Neural crest cell (in vitro differentiated cells): ENCODE measurements at regions not wholly inside any gene's neighbourhood (a gene's known extent, or its start where the extent isn't known, plus 50 kb on each side); places are given as distances from the start of the nearest gene placed in this dataset.

Source experiments
- DNase-seq: peaks from one replicate; pipeline ENCODE4 v3.0.0; 2021; ENCODE audit warnings: low read depth, mixed read lengths, low spot score
- H3K27ac Mint-ChIP-seq: one replicate; pipeline ENCODE4 v1.8.0; 2021; ENCODE audit warnings: mild to moderate bottlenecking, mixed read lengths; ENCODE audit not compliant: unreplicated experiment
- H3K27me3 Mint-ChIP-seq: 2 replicates; pipeline ENCODE4 v1.8.0; 2021; ENCODE audit warnings: low read depth, mild to moderate bottlenecking, mixed read lengths
- H3K36me3 Mint-ChIP-seq: 2 replicates; pipeline ENCODE4 v1.8.0; 2021; ENCODE audit warnings: low read depth, mild to moderate bottlenecking, mixed read lengths
- H3K4me1 Mint-ChIP-seq: 2 replicates; pipeline ENCODE4 v1.8.0; 2021; ENCODE audit warnings: mixed read lengths
- H3K4me3 Mint-ChIP-seq: one replicate; pipeline ENCODE4 v1.8.0; 2021; ENCODE audit warnings: mild to moderate bottlenecking, mixed read lengths
- H3K9me3 Mint-ChIP-seq: 2 replicates; pipeline ENCODE4 v1.8.0; 2021; ENCODE audit warnings: mixed read lengths
- TF ChIP-seq, protein P1 (sequence below): fragments of 200-600 bp; sonication (generic); conservative IDR thresholded peaks from 2 replicates; pipeline ENCODE4 v1.5.0; 2021; ENCODE audit warnings: antibody characterized with exemption, mild to moderate bottlenecking

DNA sequence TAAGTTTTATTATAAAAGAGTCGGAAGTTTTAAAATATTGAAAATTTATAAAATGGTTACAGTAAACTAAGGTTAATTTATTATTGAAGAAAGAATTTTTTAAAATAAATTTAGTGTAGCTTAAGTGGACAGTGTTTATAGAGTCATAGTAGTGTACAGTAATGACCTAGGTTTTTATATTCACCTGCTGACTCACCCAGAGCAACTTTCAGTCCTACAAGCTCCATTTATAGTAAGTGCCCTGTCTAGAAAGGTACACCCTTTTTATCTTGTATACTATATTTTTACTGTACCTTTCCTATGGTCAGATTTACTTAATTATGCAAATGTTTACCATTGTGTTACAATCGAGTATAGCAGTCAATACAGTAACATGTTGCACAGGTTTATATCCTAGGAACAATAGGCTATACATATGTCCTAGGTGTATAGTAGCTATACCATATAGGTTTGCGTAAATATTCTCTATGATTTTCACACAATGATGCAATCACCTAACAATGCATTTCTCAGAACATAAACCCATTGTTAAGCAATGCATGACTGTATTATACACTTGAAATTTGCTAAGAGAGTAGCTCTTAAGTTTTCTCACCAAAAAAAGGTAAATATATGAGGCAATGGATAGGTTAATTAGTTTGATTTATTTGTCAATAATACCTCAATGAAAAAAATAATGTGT, 106.9 kb upstream of the CD96 start:
- Mint-ChIP-seq H3K27me3 (no peaks in the 10 kb centered on the region), H3K27ac (no peak overlapping the region), H3K4me1 (no peaks in the 10 kb centered on the region), H3K9me3 (no peaks in the 10 kb centered on the region), H3K4me3 (no peak overlapping the region), H3K36me3 (no peaks in the 10 kb centered on the region)
- TF ChIP-seq, protein P1, sequence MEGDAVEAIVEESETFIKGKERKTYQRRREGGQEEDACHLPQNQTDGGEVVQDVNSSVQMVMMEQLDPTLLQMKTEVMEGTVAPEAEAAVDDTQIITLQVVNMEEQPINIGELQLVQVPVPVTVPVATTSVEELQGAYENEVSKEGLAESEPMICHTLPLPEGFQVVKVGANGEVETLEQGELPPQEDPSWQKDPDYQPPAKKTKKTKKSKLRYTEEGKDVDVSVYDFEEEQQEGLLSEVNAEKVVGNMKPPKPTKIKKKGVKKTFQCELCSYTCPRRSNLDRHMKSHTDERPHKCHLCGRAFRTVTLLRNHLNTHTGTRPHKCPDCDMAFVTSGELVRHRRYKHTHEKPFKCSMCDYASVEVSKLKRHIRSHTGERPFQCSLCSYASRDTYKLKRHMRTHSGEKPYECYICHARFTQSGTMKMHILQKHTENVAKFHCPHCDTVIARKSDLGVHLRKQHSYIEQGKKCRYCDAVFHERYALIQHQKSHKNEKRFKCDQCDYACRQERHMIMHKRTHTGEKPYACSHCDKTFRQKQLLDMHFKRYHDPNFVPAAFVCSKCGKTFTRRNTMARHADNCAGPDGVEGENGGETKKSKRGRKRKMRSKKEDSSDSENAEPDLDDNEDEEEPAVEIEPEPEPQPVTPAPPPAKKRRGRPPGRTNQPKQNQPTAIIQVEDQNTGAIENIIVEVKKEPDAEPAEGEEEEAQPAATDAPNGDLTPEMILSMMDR = no peak
- DNase-seq = no peak

DNA sequence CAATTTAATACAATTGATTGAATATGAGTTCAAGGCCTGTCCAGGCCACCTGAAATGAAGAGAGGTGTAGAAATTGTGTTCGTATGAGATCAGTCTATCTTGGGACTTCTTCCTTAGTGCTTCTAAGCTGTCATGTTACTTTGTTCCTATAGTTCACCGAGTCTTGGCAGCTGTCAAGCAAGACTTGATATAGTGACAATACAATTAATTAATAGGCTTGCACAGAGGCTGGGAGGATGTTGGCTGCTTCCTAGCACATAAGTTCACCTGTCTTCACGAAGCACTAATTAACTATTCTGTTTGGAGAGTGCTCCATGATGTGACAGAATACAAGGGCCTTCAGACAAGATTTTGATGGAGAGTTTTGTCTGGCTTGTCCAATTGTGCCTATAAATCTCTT, 103.7 kb upstream of the CD96 start:
- TF ChIP-seq, protein P1 = no peak

DNA sequence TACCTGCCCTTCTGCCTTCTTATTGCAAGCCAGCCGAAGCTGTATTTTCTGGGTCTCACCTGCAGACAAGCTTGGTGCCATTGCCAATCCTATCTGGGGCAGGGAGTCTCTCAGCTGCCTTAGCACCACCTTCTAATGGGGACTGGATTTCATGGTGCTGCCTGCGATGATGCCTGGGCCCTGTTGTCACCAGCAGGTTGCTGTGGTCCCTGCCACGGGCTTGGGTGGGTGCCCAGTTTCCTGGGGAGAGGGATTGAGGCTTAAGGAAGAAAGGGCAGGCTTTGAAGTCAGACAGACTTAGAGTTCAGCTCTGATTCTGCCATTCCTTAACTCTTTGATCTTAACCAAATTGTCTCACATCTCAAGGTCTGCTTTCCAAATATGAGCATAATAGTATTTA, 87.4 kb upstream of the CD96 start:
- TF ChIP-seq, protein P1 = no peak
- Mint-ChIP-seq H3K36me3 (no peaks in the 10 kb centered on the region), H3K27ac (no peak overlapping the region), H3K4me3 (no peak overlapping the region), H3K27me3 (no peaks in the 10 kb centered on the region), H3K4me1 (no peaks in the 10 kb centered on the region), H3K9me3 (no peaks in the 10 kb centered on the region)
- DNase-seq = no peak

More for the DNA sequence above, 103.7 kb upstream of the CD96 start:
- DNase-seq = no peak
- Mint-ChIP-seq H3K4me3 (no peak overlapping the region), H3K9me3 (no peaks in the 10 kb centered on the region), H3K27me3 (no peaks in the 10 kb centered on the region), H3K36me3 (no peaks in the 10 kb centered on the region), H3K4me1 (no peaks in the 10 kb centered on the region), H3K27ac (no peak overlapping the region)

DNA sequence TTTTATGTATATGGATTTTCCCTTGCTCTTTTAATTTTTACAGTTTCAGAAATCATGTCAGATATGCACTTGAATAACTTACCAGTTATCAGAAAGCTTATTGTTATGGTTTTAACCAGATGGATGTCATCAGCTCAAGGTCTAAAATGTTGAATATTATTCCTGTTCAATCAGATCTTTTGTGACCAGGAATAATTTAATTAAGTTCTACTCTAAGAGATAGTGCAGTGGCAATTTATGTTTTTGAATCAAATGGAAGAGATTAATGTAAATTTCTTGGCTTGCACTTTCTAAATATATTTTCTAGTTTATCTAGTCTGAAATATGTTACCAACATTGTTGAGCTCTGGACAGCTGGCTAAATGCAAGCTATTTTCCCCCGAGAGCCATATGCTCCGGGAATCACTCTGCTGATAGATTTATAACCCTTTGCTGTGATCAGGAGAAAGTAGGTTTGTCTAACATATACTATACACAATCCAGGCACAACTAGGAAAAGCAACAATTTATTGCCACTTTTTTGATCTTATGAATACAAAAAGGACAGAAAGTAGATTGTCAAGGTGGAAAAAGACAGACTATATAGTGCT, 76.8 kb upstream of the CD96 start:
- H3K4me3 Mint-ChIP-seq = no peak overlapping the region
- TF ChIP-seq, protein P1 = no peak
- H3K27me3 Mint-ChIP-seq = no peaks in the 10 kb centered on the region
- DNase-seq = no peak
- H3K4me1 Mint-ChIP-seq = no peaks in the 10 kb centered on the region
- H3K27ac Mint-ChIP-seq = no peak overlapping the region
- no peaks in the 10 kb centered on the region for H3K36me3 Mint-ChIP-seq
- H3K9me3 Mint-ChIP-seq = no peaks in the 10 kb centered on the region

DNA sequence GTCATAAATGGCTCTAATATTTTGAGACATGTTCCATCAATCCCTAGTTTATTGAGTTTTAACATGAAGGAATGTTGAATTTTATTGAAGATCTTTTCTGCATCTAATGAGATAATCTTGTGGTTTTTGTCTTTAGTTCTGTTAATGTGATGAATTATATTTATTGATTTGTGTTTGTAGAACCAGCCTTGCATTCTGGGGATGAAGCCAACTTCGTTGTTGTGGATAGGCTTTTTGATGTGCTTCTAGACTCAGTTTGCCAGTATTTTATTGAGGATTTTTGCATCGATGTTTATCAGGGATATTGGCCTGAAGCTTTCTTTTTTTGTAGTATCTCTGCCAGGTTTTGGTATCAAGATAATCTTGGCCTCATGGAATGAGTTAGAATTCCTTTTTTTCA, 72.0 kb upstream of the CD96 start:
- Mint-ChIP-seq H3K9me3 (no peaks in the 10 kb centered on the region), H3K36me3 (no peaks in the 10 kb centered on the region), H3K27ac (no peak overlapping the region), H3K4me3 (no peak overlapping the region), H3K4me1 (no peaks in the 10 kb centered on the region), H3K27me3 (no peaks in the 10 kb centered on the region)
- no peak for DNase-seq
- TF ChIP-seq, protein P1 = no peak
